HG03139 (cell line): ENCODE measurements at regions not wholly inside any gene's neighbourhood (a gene's known extent, or its start where the extent isn't known, plus 50 kb on each side); places are given as distances from the start of the nearest gene placed in this dataset.
"Not testable (repeated sequence)": the region's sequence is repeated elsewhere in the genome, so short reads cannot be mapped to it uniquely, and the experiment has no call there.

Source experiments
- ATAC-seq: cut with Tn5 transposase; IDR thresholded peaks from one replicate; pipeline ENCODE4 v1.9.1; 2021; ENCODE audit not compliant: unreplicated experiment

DNA sequence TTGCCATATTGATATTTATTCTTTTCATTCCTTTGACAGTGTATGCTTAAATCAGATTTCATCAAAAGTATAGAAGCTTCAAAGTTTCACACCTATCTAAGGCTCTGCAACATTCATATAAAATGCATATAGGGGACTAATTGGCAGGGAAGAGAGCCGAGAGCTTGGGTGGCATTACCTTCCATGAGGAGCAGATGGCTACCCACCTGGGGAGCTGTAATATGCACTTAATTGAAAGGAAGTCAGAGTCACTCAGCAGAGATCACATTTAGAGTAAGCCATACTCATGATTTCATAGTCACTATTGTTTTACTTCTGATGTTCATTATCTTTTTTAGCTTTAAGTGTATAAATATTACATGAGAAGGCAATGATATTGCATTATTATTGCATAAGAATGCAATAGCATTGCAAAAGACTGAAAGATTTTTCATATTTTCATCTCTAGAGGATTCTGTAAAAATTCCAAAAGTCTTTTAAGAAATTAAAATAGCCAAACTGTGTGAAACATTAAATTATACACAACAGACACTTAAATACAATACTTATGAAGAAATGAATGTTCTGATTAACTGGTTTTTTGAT lies 1305.2 kb downstream of the EPHA7 start:
- no peak for ATAC-seq

GRCh38 chr6:92111386-92111785 lies 1308.0 kb downstream of the EPHA7 start:
- no peak for ATAC-seq

- no peak for ATAC-seq
Measured at GRCh38 chr6:92110403-92110802, 1309.0 kb downstream of the EPHA7 start.

DNA sequence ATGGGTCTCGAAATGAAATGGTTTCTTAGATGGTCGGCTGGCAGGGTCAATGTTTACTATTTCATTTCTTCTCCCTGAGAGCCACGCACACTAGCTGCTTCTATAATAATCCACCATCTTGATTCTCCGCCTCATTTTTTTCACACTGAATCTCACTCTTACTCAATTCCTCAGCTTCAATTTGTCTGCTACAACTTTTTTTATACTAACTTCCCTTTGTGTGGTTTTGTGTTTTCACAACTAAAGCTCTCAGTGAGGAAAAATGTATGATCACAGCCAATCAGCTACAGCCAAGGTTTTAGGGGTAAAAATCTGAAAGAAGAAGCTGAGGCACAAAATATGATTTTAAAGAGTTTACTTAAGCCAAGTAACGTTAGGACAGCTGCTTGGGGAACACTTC lies 1309.4 kb downstream of the EPHA7 start:
- ATAC-seq, result no peak

GRCh38 chr6:92109256-92109655 lies 1310.1 kb downstream of the EPHA7 start:
- no peak for ATAC-seq

DNA sequence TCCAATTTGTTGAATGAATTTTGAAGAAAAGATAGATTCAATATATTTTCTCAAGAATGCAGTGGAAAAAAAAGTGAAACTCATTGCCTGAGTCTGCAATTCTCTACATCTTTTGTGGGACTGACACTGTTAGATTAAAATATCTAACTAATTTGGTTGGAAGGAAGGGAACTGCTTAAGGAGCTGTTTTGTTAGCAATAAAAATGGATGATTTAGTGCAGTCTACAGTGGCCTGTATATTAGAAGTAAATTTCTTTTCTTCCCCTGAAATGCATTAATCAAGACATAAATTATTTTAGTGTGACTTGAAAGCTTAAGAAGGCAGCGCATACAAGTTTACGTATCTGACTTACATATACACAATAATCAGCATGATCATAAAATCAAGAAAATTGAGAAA lies 1332.6 kb downstream of the EPHA7 start:
- ATAC-seq, result no peak

- not testable (repeated sequence) for ATAC-seq
Measured at GRCh38 chr6:92083914-92084313, 1335.4 kb downstream of the EPHA7 start.

- no peak for ATAC-seq
Measured at GRCh38 chr6:92072387-92072786, 1347.0 kb downstream of the EPHA7 start.

DNA sequence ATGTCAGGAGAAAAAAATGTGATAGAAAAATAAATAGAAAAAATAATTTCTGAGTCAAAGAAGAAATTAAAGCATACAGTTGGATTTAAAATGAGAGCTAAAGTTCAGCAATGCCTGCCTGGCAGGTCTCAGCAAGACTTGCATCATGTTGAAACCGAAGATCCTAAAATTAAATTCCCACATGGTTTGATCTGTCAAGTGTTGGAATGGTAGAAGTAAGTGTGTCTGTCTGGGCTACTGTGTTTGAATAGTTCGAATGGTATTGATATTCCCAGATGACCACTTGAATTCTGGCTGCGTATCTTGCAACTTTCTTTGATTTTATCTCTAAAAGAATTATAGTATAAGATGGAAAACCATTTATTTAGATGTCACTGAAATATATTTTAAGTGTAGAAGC lies 1349.6 kb downstream of the EPHA7 start:
- no peak for ATAC-seq

- no peak for ATAC-seq
Measured at GRCh38 chr6:92052513-92052912, 1366.8 kb downstream of the EPHA7 start.

- ATAC-seq, result no peak
Measured at GRCh38 chr6:92050216-92050615, 1369.1 kb downstream of the EPHA7 start.

DNA sequence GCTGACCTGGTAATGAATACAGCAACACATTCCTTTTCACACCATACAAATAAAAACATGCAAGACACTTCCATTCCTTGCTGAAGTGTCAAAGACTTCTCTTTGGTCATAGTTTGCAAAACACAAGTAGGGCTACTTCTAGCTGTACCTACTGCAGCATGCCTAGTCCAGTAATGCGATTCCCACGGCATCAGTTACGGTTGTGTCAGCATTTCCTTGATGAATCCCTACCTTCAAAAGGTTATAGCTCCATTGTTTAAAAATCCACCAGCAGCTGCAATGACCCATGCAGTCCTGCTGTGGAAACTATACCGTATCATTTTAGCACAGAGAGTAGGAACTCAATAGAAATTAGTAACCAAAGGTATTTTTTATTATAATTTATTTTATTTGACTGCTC lies 1371.5 kb downstream of the EPHA7 start:
- ATAC-seq, result no peak

- no peak for ATAC-seq
Measured at GRCh38 chr6:92047152-92047850, 1372.1 kb downstream of the EPHA7 start.

DNA sequence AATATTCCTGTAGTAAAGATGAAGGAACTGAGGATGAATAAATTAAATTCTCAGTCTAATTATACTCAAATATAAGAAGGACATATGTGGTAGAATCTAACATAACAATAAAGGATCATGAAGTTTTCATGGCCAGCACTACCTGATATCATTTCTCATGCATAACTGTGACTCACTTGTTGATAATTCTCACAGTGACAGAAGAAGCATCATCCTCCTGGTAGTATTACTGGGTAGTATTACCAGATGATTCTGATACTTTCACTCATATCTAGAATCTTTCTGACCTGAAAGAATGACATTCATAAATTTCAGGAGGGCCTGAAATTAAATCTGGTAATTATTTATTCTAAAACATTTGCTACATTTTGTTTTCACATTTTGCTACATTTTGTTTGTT lies 1375.0 kb downstream of the EPHA7 start:
- ATAC-seq, result no peak

DNA sequence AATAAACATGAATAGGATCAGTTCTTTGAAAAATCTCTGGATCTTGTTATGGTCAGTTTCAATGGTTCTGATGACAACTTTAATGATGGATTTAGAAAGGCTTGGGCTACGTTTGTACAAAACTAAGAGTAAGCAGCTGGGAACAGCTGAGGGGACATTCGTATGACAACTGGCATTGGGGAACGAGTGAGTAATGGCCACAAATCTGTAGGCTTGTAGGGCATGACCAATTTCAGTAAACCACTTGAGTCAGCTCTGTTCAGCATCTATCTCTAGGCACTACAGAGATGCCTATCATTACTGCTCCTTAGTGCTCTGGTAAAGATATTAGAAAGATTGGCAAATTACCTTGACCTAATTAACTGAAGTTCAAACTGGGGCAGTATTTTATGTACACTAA lies 1375.6 kb downstream of the EPHA7 start:
- ATAC-seq, result no peak

GRCh38 chr6:92026878-92027277 lies 1392.5 kb downstream of the EPHA7 start:
- ATAC-seq, result no peak

DNA sequence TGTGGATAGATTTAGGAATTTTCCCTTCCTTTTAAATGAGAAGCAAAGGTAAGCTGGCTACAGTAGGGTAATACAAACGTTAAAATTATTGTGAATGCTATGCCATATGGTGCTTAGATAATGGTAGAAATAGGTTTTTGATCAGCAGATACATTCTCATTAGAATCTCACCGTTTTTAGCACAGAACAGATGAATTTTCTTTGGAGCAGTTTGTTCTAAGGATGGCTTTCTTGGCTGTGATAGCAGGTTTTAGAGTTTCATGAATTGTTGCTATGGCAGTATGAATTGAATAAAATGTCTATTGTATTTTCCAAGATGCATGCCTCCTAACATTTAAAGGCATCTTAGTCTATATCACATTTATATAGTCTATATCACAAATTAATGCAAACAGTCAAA lies 1394.5 kb downstream of the EPHA7 start:
- ATAC-seq, result no peak

- no peak for ATAC-seq
Measured at GRCh38 chr6:92024110-92024509, 1395.2 kb downstream of the EPHA7 start.

DNA sequence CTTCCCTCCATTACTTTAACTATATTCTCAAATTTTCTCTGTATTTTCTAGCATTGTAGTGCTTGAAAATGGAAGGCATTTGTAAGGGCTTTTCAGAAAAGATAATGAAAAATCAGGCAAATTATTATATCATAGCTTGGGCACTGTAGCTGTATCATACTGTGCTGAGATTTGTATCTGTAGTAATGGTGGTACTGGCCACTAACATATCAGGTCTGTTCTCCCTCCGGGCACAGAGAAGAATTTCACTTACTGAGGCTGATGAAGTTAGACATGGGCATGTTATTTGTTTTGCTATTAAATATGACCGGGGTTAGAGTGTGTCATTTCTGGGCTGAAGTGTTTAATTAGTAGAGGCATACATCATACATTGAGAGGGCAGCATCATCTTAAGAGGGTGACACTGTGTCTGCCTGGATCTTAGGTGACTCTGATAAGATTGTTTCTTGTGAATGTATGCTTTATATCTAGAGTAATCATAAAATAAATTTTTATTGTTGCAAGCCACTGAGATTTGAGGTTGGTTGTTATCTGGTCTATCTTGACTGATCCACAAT lies 1395.9 kb downstream of the EPHA7 start:
- ATAC-seq, result no peak

DNA sequence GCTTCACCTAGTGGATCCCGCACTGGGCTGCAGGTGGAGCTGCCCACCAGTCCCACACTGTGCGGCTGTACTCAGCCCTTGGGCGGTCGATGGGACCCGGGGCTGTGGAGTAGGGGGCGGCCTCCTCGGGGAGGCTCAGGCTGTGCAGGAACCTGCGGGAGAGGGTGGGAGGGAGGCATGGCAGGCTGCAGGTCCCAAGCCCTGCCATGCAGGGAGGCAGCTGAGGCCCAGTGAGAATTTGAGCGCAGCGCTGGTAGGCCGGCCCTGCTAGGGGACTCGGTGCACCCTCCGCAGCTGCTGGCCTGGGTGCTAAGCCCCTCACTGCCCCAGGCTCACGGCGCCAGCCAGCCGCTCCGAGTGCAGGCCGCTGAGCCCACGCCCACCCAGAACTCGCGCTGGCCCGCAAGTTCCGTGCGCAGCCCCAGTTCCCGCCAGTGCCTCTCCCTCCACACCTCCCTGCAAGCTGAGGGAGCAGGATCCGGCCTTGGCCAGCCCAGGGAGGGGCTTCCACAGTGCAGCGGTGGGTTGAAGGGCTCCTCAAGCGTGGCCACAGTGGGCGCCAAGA lies 1407.6 kb downstream of the EPHA7 start:
- no peak for ATAC-seq

DNA sequence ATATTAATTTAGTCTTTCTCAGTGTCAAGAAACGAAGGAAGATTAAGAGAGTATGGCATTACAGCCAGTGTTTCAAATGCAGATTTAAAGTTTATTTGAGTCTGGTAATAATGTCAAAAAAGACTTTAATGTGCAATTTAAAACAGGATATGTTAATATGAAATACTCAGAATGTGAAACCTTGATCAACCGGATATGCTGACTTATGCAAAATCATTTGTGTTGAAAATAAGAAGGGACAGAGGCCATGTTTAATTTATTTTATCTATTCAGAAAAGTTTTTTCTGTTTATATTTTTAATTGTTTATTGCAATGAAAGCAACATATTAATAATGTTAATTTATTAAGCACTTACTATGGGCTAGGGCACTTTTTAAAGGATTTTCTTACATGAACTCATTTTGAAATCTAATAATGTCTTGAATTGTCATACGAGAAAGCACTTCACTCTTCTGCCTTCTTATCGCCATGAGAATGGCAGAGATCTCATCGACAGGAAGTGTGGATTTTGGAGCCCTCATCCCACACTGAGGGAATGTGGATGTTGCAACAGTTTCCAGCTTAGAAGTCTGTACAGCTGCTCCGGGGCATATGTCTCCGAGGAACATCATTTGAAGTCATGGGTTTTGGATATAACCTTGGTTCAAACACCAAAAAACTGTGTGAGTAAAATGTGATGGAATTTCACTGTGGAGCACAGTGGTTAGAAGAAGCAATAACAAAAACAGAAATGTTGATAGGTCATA lies 1410.4 kb downstream of the EPHA7 start:
- no peak for ATAC-seq

DNA sequence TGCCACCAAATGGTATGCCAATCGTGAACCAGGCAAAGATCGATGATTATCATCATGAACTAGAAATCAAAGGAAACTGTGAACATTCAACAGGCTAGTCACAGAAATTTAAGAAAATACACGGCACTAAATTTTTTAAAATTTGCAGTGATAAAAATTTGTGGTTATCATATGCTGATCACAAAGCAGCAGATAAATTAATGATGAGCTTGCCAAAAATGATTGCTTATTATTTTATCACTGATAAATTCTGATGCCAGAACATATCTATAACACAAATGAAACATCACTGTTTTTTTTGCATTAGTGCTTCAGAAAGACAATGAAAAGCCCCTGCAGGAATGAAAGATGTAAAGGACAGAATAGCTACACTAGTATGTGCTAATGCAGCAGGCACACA lies 1413.2 kb upstream of the MAP3K7 start:
- ATAC-seq, result no peak
